ENCODE measurements at regions not wholly inside any gene's neighbourhood (a gene's known extent, or its start where the extent isn't known, plus 50 kb on each side); places are given as distances from the start of the nearest gene placed in this dataset.
A peak's percentile ranks its signal among the peaks of the same experiment; 100 is the strongest.

- TF ChIP-seq EP300 (IDR thresholded peaks at IDR 0.05): no peak
- no peak for TF ChIP-seq POLR2AphosphoS5 (IDR thresholded peaks at IDR 0.05)
- no peak for TF ChIP-seq CTCF (IDR thresholded peaks at IDR 0.05)
- no peak for TF ChIP-seq POLR2A (IDR thresholded peaks at IDR 0.05; ENCODE audit: low read depth)
- 94% methylated on average over 5 of the region's 5 CpGs for WGBS
- H3K4me1 ChIP-seq: no peaks in the 10 kb centered on the region
- H3K36me3 ChIP-seq: no peaks in the 10 kb centered on the region
- DNase-seq (ENCODE audit: extremely low spot score): peak; percentile 64
- H3K27me3 ChIP-seq: no peaks in the 10 kb centered on the region
- no peak overlapping the region for H3K27ac ChIP-seq (replicated peaks in 1 of 4)
- intact Hi-C loops (cut with DNase I): no loop called here
- H3K4me3 ChIP-seq: no peak overlapping the region
- peaks cover 0 to 9% (median 0%) of the 10 kb centered on the region in 4 donors for H3K9me3 ChIP-seq
These were observed 153.9 kb downstream of the MED10 start for GRCh38 chr5:6224406-6224805.

- Histone ChIP-seq H3K4me1 (no peaks in the 10 kb centered on the region), H3K9me3 (peaks cover 0 to 9% (median 0%) of the 10 kb centered on the region in 4 donors), H3K4me3 (no peak overlapping the region), H3K27me3 (no peaks in the 10 kb centered on the region), H3K27ac (replicated peaks in 1 of 4) (no peak overlapping the region), H3K36me3 (no peaks in the 10 kb centered on the region)
- WGBS: 92% methylated on average over 2 of the region's 2 CpGs
- intact Hi-C loops (cut with DNase I): no loop called here
- TF ChIP-seq CTCF (IDR thresholded peaks at IDR 0.05): no peak
- no peak for TF ChIP-seq POLR2A (IDR thresholded peaks at IDR 0.05; ENCODE audit: low read depth)
- no peak for TF ChIP-seq POLR2AphosphoS5 (IDR thresholded peaks at IDR 0.05)
- peak; percentile 86 for DNase-seq (ENCODE audit: extremely low spot score)
These were observed 155.4 kb downstream of the MED10 start for GRCh38 chr5:6222899-6223298.

GRCh38 chr5:6222121-6222520 lies 156.2 kb downstream of the MED10 start:
- TF ChIP-seq POLR2A (IDR thresholded peaks at IDR 0.05; ENCODE audit: low read depth): no peak
- no peak for TF ChIP-seq POLR2AphosphoS5 (IDR thresholded peaks at IDR 0.05)
- no peak for TF ChIP-seq CTCF (IDR thresholded peaks at IDR 0.05)
- TF ChIP-seq EP300 (IDR thresholded peaks at IDR 0.05): no peak
- H3K27me3 ChIP-seq: no peaks in the 10 kb centered on the region
- no peaks in the 10 kb centered on the region for H3K36me3 ChIP-seq
- H3K4me3 ChIP-seq: no peak overlapping the region
- DNase-seq (ENCODE audit: extremely low spot score): peak; percentile 29
- intact Hi-C loops (cut with DNase I): no loop called here
- 86% methylated on average over 7 of the region's 7 CpGs for WGBS
- no peak overlapping the region for H3K27ac ChIP-seq (replicated peaks in 1 of 4)
- no peaks in the 10 kb centered on the region for H3K4me1 ChIP-seq
- H3K9me3 ChIP-seq: peaks cover 0 to 9% (median 0%) of the 10 kb centered on the region in 4 donors

GRCh38 chr5:6221141-6221626 lies 157.2 kb downstream of the MED10 start:
- peak; percentile 53 for DNase-seq (ENCODE audit: extremely low spot score)
- WGBS: 76% methylated on average over 2 of the region's 6 CpGs
- Histone ChIP-seq H3K4me3 (no peak overlapping the region), H3K4me1 (no peaks in the 10 kb centered on the region), H3K27me3 (no peaks in the 10 kb centered on the region), H3K9me3 (peaks cover 0 to 9% (median 0%) of the 10 kb centered on the region in 4 donors), H3K36me3 (no peaks in the 10 kb centered on the region), H3K27ac (replicated peaks in 1 of 4) (no peak overlapping the region)
- no peak for TF ChIP-seq CTCF (IDR thresholded peaks at IDR 0.05)
- TF ChIP-seq EP300 (IDR thresholded peaks at IDR 0.05): no peak
- TF ChIP-seq POLR2AphosphoS5 (IDR thresholded peaks at IDR 0.05): no peak
- no peak for TF ChIP-seq POLR2A (IDR thresholded peaks at IDR 0.05; ENCODE audit: low read depth)
- intact Hi-C loops (cut with DNase I): no loop called here
